Ascending aorta (tissue), 2 donors: ENCODE measurements at regions not wholly inside any gene's neighbourhood (a gene's known extent, or its start where the extent isn't known, plus 50 kb on each side); places are given as distances from the start of the nearest gene placed in this dataset.

Source experiments
- DNase-seq, 2 donors: peaks; one replicate each; pipeline ENCODE4 v3.0.0-alpha.2; 2019; ENCODE audit warnings: low spot score in 2 of 2
- H3K27ac ChIP-seq, 2 donors: fragments of 200-600 bp; sonication (generic); one replicate each; pipeline ENCODE4 v1.5.1; 2016 to 2017; ENCODE audit warnings: mild to moderate bottlenecking in 1 of 2
- H3K27me3 ChIP-seq: fragments of 200-600 bp; sonication (generic); one replicate; pipeline ENCODE4 v1.5.1; 2017
- H3K36me3 ChIP-seq, 2 donors: fragments of 200-600 bp; sonication (generic); one replicate each; pipeline ENCODE4 v1.5.1; 2016
- H3K4me1 ChIP-seq, 2 donors: fragments of 200-600 bp; sonication (generic); one replicate each; pipeline ENCODE4 v1.5.1; 2016 to 2017; ENCODE audit warnings: mild to moderate bottlenecking in 1 of 2
- H3K4me3 ChIP-seq, 2 donors: fragments of 200-600 bp; sonication (generic); one replicate each; pipeline ENCODE4 v1.5.1; 2016 to 2017; ENCODE audit warnings: mild to moderate bottlenecking in 1 of 2
- H3K9me3 ChIP-seq, 2 donors: fragments of 200-600 bp; sonication (generic); one replicate each; pipeline ENCODE4 v1.5.1; 2016
- CTCF ChIP-seq, 3 experiments: fragments of 200-600 bp in 2 of 3; fragments of 450-650 bp in 1 of 3; sonication (generic) in 2 of 3; IDR thresholded peaks; one replicate each; pipeline ENCODE4 v1.5.1; 2016 to 2019; ENCODE audit warnings: antibody characterized with exemption in 3 of 3, mild to moderate bottlenecking in 1 of 3, moderate library complexity in 1 of 3
- intact Hi-C: fragments of 100-400 bp; cut with DNase I; formaldehyde crosslinking; loops from one replicate; pipeline ENCODE4 v1.15.1; 2023

GRCh38 chr2:236949089-236949905 lies 136.4 kb upstream of the COPS8 start:
- Histone ChIP-seq H3K9me3 (no peaks in the 10 kb centered on the region), H3K36me3 (no peaks in the 10 kb centered on the region), H3K27ac (no peak overlapping the region), H3K4me3 (no peak overlapping the region), H3K27me3 (no peaks in the 10 kb centered on the region), H3K4me1 (no peaks in the 10 kb centered on the region)
- intact Hi-C loops: no loop called here
- DNase-seq: no peak
- no peak for TF ChIP-seq CTCF (IDR thresholded peaks at IDR 0.05)

GRCh38 chr2:236951830-236952475 lies 133.7 kb upstream of the COPS8 start:
- Histone ChIP-seq H3K4me1 (no peaks in the 10 kb centered on the region), H3K27ac (no peak overlapping the region), H3K9me3 (no peaks in the 10 kb centered on the region), H3K4me3 (no peak overlapping the region), H3K27me3 (no peaks in the 10 kb centered on the region), H3K36me3 (no peaks in the 10 kb centered on the region)
- DNase-seq: no peak
- intact Hi-C loops: no loop called here
- no peak for TF ChIP-seq CTCF (IDR thresholded peaks at IDR 0.05)

- no peak overlapping the region for H3K27ac ChIP-seq
Measured at GRCh38 chr2:236954641-236955040, 131.0 kb upstream of the COPS8 start.

GRCh38 chr2:236955521-236956030 lies 130.1 kb upstream of the COPS8 start:
- Histone ChIP-seq H3K4me3 (no peak overlapping the region), H3K36me3 (no peaks in the 10 kb centered on the region), H3K4me1 (no peaks in the 10 kb centered on the region), H3K27me3 (no peaks in the 10 kb centered on the region), H3K27ac (no peak overlapping the region), H3K9me3 (no peaks in the 10 kb centered on the region)
- intact Hi-C loops: no loop called here
- peak in 1 of 2 donors; percentile 19 for DNase-seq
- no peak for TF ChIP-seq CTCF (IDR thresholded peaks at IDR 0.05)

More at GRCh38 chr2:236954641-236955040, 131.0 kb upstream of the COPS8 start:
- TF ChIP-seq CTCF (IDR thresholded peaks at IDR 0.05): no peak
- no peak for DNase-seq
- intact Hi-C loops: no loop called here
- Histone ChIP-seq H3K4me1 (no peaks in the 10 kb centered on the region), H3K27me3 (no peaks in the 10 kb centered on the region), H3K9me3 (no peaks in the 10 kb centered on the region), H3K4me3 (no peak overlapping the region), H3K36me3 (no peaks in the 10 kb centered on the region)

GRCh38 chr2:236956031-236956618 lies 129.6 kb upstream of the COPS8 start:
- Histone ChIP-seq H3K4me3 (no peak overlapping the region), H3K27ac (no peak overlapping the region), H3K27me3 (no peaks in the 10 kb centered on the region), H3K9me3 (no peaks in the 10 kb centered on the region), H3K36me3 (no peaks in the 10 kb centered on the region), H3K4me1 (no peaks in the 10 kb centered on the region)
- TF ChIP-seq CTCF (IDR thresholded peaks at IDR 0.05): no peak
- intact Hi-C loops: no loop called here
- DNase-seq: peak in 1 of 2 donors; percentile 11
